ENCODE measurements at regions not wholly inside any gene's neighbourhood (a gene's known extent, or its start where the extent isn't known, plus 50 kb on each side); places are given as distances from the start of the nearest gene placed in this dataset.

- Histone ChIP-seq H3K79me2 (replicated peaks; ENCODE audit: insufficient read depth, low read length) (no peaks in the 10 kb centered on the region), H3F3A (ENCODE audit: insufficient read depth, low read length, poor library complexity, severe bottlenecking) (no peaks in the 10 kb centered on the region), H3K9me3 (ENCODE audit: low read length) (peaks cover 3% of the 10 kb centered on the region), H3K27ac (ENCODE audit: low read length) (no peak overlapping the region), H3K4me2 (ENCODE audit: low read length) (no peak overlapping the region), H2AFZ (ENCODE audit: low read depth, low read length) (no peak overlapping the region), H3K27me3 (ENCODE audit: insufficient read depth, low read depth, low read length) (no peaks in the 10 kb centered on the region), H3K36me3 (ENCODE audit: insufficient read depth, low read length) (no peaks in the 10 kb centered on the region), H4K20me1 (ENCODE audit: insufficient read depth) (no peaks in the 10 kb centered on the region), H3K4me3 (ENCODE audit: low read length) (no peak overlapping the region), H3K9me2 (ENCODE audit: insufficient read depth, low read length) (no peaks in the 10 kb centered on the region), H3K9ac (ENCODE audit: low read length) (no peak overlapping the region)
- TF ChIP-seq EZH2 (IDR thresholded peaks at IDR 0.05; ENCODE audit: borderline replicate concordance, insufficient read depth, low read length, poor library complexity, severe bottlenecking) (no peak), RAD21 (conservative IDR thresholded peaks at IDR 0.05) (no peak)
Measured at GRCh38 chr12:104822941-104823340, 135.1 kb downstream of the SLC41A2 start.

DNA sequence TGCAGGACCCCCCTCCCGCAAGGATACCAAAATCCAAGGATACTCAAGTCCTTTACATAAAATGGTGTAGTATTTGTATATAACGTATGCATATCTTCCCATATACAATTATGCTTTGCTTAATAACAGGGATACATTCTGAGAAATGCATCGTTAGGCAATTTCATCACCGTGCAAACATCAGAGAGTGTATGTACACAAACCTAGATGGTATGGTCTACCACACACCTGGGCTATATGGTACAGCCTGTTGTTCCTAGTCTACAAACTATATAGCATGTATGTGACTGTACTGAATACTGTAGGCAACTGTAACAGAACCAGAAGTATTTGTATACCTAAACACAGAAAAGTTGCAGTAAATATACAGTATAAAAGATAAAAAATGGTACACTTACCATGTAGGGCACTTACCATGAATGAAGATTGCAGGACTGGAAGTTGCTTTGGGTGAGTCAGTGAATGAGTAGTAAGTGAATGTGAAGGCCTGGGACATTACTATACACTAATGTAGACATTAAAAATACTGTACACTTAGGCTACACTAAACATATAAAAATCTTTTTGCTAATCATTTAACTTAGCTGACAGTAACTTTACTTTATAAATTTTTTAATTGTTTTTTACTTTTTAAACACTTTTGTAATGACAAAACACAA is 141.1 kb downstream of the SLC41A2 start:
- Histone ChIP-seq H3K9ac (ENCODE audit: low read length) (no peak overlapping the region), H3F3A (ENCODE audit: insufficient read depth, low read length, poor library complexity, severe bottlenecking) (no peaks in the 10 kb centered on the region), H3K4me3 (ENCODE audit: low read length) (no peak overlapping the region), H4K20me1 (ENCODE audit: insufficient read depth) (no peaks in the 10 kb centered on the region), H3K9me3 (ENCODE audit: low read length) (peaks cover 3% of the 10 kb centered on the region), H3K27ac (ENCODE audit: low read length) (no peak overlapping the region), H3K4me2 (ENCODE audit: low read length) (no peak overlapping the region), H2AFZ (ENCODE audit: low read depth, low read length) (no peak overlapping the region), H3K36me3 (ENCODE audit: insufficient read depth, low read length) (no peaks in the 10 kb centered on the region), H3K9me2 (ENCODE audit: insufficient read depth, low read length) (no peaks in the 10 kb centered on the region), H3K79me2 (replicated peaks; ENCODE audit: insufficient read depth, low read length) (no peaks in the 10 kb centered on the region), H3K27me3 (ENCODE audit: insufficient read depth, low read depth, low read length) (no peaks in the 10 kb centered on the region)
- TF ChIP-seq EP300 (conservative IDR thresholded peaks at IDR 0.05; ENCODE audit: poor library complexity, severe bottlenecking) (no peak), TAF1 (IDR thresholded peaks at IDR 0.05; ENCODE audit: low read depth) (no peak), POLR2AphosphoS5 (IDR thresholded peaks at IDR 0.05) (no peak), RAD21 (conservative IDR thresholded peaks at IDR 0.05) (no peak), MXI1 (conservative IDR thresholded peaks at IDR 0.05; ENCODE audit: poor library complexity, severe bottlenecking) (no peak), SMC3 (conservative IDR thresholded peaks at IDR 0.05; ENCODE audit: poor library complexity) (no peak), REST (IDR thresholded peaks at IDR 0.05; ENCODE audit: borderline replicate concordance) (no peak), EZH2 (IDR thresholded peaks at IDR 0.05; ENCODE audit: borderline replicate concordance, insufficient read depth, low read length, poor library complexity, severe bottlenecking) (no peak)
- TF ChIP-seq, protein P1, sequence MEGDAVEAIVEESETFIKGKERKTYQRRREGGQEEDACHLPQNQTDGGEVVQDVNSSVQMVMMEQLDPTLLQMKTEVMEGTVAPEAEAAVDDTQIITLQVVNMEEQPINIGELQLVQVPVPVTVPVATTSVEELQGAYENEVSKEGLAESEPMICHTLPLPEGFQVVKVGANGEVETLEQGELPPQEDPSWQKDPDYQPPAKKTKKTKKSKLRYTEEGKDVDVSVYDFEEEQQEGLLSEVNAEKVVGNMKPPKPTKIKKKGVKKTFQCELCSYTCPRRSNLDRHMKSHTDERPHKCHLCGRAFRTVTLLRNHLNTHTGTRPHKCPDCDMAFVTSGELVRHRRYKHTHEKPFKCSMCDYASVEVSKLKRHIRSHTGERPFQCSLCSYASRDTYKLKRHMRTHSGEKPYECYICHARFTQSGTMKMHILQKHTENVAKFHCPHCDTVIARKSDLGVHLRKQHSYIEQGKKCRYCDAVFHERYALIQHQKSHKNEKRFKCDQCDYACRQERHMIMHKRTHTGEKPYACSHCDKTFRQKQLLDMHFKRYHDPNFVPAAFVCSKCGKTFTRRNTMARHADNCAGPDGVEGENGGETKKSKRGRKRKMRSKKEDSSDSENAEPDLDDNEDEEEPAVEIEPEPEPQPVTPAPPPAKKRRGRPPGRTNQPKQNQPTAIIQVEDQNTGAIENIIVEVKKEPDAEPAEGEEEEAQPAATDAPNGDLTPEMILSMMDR (IDR thresholded peaks at IDR 0.05; ENCODE audit: poor library complexity, severe bottlenecking), result no peak
